ENCODE measurements at regions not wholly inside any gene's neighbourhood (a gene's known extent, or its start where the extent isn't known, plus 50 kb on each side); places are given as distances from the start of the nearest gene placed in this dataset.

DNA sequence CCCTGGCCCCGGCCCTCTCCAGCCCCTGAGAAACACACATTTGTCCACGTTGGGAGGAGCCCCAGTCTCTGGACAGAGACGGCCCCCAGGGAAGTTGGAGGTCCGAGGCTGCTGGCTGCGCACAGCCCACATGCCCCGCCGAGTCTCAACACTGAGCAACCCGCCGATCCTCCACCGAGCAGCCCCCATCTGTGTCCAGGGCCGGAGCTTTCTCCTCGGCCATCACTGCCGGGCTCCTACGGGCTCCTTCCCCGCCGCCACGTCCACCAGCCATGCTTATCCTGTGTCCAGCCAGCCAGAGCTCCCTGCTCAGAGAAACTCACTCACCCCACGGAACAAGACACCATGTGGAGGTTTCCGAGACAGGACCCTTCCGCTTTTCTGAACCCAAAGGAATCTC, 103.3 kb downstream of the ENGASE start:
- H3K27ac ChIP-seq (ENCODE audit: low read depth) = no peak overlapping the region
- H3K36me3 ChIP-seq (ENCODE audit: insufficient read depth) = no peaks in the 10 kb centered on the region
- 77% methylated on average over 20 of the region's 20 CpGs for WGBS
- no peak overlapping the region for H3K4me3 ChIP-seq (ENCODE audit: low read depth, low read length)
- no peak for DNase-seq (ENCODE audit: extremely low spot score)
- no peaks in the 10 kb centered on the region for H3K4me1 ChIP-seq (ENCODE audit: insufficient read depth)

DNA sequence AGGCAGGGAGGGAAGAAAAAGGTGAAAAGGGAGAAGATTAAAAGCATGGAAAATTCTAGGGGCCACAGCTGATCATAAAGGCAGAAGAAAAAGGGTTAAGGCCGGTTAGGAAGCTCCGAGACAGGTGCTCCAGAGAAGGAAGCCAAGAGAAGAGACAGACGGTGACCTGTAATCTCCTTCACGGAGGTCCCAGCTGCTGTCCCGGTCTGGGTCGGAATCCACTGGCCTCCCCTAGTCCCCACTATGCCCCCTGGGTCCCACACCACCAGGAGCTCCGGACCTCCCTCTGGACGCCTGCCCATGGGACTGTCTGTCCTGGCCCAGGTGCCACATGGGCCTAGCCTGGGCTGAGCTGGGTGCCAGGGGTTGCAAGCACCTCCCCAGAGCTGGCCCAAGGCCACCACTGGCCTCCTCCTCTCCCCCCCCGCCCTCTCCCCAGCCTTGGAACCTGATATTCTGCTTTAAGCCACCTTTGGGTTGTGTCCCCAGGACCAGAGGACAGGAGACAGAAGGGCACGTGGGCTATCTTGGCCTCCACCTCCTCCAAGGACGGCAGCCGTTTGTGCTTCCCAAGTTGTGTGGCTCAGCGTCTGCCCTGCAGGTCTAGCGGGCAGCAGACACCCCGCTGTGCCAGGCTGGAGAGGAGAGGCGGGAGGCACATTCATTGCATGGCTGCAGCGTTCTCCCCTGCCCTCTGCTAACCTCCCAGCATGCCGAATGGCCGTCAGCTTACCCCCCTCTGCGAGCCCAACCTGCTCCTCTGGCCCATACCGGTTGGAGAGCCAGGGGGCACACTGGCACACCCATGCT, 102.4 kb downstream of the ENGASE start:
- Histone ChIP-seq H3K4me3 (ENCODE audit: low read depth, low read length) (no peak overlapping the region), H3K4me1 (ENCODE audit: insufficient read depth) (no peaks in the 10 kb centered on the region), H3K36me3 (ENCODE audit: insufficient read depth) (no peaks in the 10 kb centered on the region), H3K27ac (ENCODE audit: low read depth) (no peak overlapping the region)
- 62% methylated on average over 21 of the region's 21 CpGs for WGBS
- DNase-seq (ENCODE audit: extremely low spot score) = no peak

DNA sequence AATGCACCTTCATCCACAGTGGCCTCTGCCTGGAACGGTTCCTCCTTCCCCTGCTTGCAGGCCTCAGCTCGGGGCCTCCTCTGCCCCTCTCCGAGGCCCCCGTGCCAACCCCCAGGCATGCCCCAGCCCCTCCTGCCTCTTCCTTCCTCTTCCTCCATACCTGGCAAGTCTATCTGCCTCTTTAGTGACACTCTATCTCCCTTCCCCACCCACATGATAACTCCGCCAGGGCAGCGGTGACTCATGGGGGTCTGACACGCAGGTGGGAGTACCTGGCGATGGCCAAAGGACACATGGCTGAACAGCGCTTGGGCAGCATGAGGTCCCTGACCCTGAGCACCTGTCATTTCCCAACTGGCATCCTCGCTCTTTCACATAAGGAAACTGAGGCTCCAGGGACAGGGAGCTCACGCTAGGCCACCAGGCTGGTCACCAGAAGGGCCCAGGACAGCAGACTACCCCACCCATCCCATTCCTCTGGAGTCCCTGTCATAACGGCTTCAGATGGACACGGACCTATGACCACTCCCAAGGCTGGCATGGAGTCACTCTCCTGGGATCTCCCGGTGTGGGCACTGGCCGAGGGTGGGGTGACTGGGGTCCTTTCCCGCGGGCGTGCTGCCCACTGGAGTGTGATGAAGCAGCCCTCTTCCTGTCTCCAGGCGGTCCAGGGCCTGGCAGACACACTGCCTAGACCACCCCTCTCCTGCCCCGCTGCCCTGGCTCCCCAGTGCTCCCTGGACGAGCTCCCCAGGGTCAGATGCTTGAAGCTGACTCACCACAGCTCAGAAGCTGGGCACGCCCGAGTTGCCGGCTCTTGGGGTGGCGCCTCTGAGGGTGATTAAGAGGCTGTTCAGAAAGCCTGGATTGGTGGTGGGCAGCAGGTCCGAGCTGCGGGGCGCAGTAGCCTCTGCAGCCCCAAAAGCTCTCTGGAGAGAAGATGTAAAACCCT, 100.6 kb downstream of the ENGASE start:
- Histone ChIP-seq H3K36me3 (ENCODE audit: insufficient read depth) (no peaks in the 10 kb centered on the region), H3K4me3 (ENCODE audit: low read depth, low read length) (no peak overlapping the region), H3K27ac (ENCODE audit: low read depth) (no peak overlapping the region), H3K4me1 (ENCODE audit: insufficient read depth) (no peaks in the 10 kb centered on the region)
- 79% methylated on average over 28 of the region's 28 CpGs for WGBS
- no peak for DNase-seq (ENCODE audit: extremely low spot score)

DNA sequence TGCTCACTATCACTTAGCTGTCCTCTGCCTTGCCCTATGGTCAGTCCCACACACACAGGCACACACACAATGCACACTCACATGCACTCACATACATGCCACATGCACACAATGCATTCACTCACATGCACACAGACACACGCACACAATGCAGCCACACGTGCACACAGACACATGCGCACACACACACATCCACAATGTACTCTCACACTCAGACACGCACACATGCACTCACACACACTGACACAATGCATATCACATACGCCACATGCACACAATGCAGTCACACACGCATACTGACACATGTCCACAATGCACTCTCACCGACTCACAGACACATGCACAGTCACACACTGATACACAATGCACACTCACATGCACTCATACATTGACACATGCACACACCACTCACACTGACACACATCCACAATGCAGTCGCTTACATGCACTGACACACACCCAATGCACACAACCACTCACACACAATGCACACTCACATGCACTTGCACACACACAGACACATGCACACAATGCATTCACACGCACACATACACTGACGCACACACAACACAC, 99.7 kb downstream of the ENGASE start:
- no peak overlapping the region for H3K27ac ChIP-seq (ENCODE audit: low read depth)
- WGBS = 86% methylated on average over 10 of the region's 10 CpGs

DNA sequence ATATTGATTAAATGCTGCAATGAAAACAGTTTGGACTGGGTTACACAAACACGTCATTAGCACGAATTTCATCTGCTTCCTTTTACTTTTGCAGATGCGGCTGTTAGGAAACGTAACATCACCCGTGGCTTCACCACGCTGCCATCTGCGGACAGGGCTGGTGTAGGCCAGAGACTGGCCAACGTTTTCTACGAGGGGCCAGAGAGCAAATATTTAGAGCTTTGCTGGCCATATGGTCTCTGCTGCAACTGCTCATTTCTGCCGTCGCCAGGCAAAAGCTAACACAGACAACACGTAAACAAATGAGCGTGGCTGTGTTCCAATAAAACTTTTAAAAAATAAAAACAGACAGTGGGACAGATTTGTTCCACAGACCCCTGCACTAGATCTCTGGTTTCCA, 96.6 kb downstream of the ENGASE start:
- no peak overlapping the region for H3K4me3 ChIP-seq (ENCODE audit: low read depth, low read length)
- no peaks in the 10 kb centered on the region for H3K4me1 ChIP-seq (ENCODE audit: insufficient read depth)
- H3K27ac ChIP-seq (ENCODE audit: low read depth) = no peak overlapping the region
- WGBS = 36% methylated on average over 13 of the region's 13 CpGs
- no peak for DNase-seq (ENCODE audit: extremely low spot score)
- no peaks in the 10 kb centered on the region for H3K36me3 ChIP-seq (ENCODE audit: insufficient read depth)

More for the DNA sequence above, 99.7 kb downstream of the ENGASE start:
- no peak overlapping the region for H3K4me3 ChIP-seq (ENCODE audit: low read depth, low read length)
- DNase-seq (ENCODE audit: extremely low spot score) = no peak
- no peaks in the 10 kb centered on the region for H3K4me1 ChIP-seq (ENCODE audit: insufficient read depth)
- no peaks in the 10 kb centered on the region for H3K36me3 ChIP-seq (ENCODE audit: insufficient read depth)

DNA sequence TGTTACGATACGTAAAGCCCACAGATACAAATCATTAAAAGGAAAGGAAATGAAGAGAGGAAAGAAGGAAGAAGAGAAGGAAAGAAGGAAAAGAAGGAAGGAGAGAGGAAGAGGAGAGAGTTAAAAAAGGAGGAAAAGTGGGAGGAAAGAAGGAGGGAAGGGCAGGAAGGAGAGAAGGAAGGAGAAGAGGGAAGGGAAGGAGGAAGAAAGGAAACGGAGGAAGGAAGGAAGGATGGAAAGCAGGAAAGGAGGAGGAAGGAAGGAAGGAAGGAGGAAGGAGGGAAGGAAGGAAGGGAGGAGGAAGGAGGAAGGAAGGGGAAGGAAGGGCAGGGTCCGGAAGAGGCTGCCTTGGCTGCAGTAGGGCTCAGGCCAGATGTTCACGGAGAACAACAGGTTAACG, 95.2 kb downstream of the ENGASE start:
- 76% methylated on average over 6 of the region's 6 CpGs for WGBS
- H3K4me1 ChIP-seq (ENCODE audit: insufficient read depth) = no peaks in the 10 kb centered on the region
- no peak overlapping the region for H3K27ac ChIP-seq (ENCODE audit: low read depth)
- no peak overlapping the region for H3K4me3 ChIP-seq (ENCODE audit: low read depth, low read length)
- H3K36me3 ChIP-seq (ENCODE audit: insufficient read depth) = no peaks in the 10 kb centered on the region
- no peak for DNase-seq (ENCODE audit: extremely low spot score)

DNA sequence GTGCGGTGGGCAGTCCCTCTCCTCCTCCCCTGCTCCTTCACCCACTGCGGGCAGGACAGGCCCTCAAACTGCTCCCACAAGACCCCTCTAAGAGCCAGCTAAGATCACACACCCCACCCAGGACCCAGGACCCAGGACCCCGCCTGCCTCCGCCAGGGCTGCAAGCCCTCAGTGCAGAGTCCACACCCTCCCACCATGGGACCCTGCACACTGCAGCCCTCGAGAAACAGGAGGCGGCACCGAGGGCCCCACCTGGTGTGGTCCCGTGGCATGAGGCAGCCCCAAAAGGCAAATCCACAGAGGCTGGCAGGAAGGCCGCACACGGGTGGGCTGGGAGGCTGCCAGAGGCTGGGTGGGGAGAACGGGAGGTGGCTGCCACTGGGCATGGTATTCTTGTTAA, 94.7 kb downstream of the ENGASE start:
- no peak for DNase-seq (ENCODE audit: extremely low spot score)
- H3K36me3 ChIP-seq (ENCODE audit: insufficient read depth) = no peaks in the 10 kb centered on the region
- H3K4me3 ChIP-seq (ENCODE audit: low read depth, low read length) = no peak overlapping the region
- no peak overlapping the region for H3K27ac ChIP-seq (ENCODE audit: low read depth)
- no peaks in the 10 kb centered on the region for H3K4me1 ChIP-seq (ENCODE audit: insufficient read depth)
- 82% methylated on average over 11 of the region's 11 CpGs for WGBS

DNA sequence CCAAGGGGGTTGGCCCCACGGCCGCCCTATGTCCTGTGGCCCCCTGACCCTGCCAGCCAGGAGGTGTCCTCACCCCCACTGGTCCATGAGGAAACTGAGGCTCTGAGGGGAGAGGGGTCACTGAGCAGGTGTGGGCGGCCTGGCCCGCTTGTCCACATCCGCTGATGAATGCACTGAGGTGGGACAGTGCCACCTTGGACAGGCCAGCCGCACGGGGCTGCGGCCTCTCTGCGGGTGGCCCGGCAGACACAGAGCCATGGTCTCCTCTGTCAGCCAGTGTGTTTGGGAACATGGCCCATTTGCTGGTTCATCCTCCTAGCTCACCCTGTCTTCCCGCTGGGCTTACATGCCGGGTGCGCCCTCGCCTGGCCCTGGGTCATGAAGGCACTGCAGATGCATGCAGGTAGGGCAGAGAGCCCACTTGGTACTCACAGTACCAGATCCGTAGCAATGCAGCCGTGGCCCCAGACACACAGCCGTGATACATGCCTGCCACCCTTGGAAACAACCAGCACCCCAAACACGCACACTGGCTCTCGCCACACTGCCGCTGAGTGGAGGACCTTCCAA, 93.9 kb downstream of the ENGASE start:
- Histone ChIP-seq H3K36me3 (ENCODE audit: insufficient read depth) (no peaks in the 10 kb centered on the region), H3K4me3 (ENCODE audit: low read depth, low read length) (no peak overlapping the region), H3K27ac (ENCODE audit: low read depth) (no peak overlapping the region), H3K4me1 (ENCODE audit: insufficient read depth) (no peaks in the 10 kb centered on the region)
- DNase-seq (ENCODE audit: extremely low spot score) = no peak
- 86% methylated on average over 20 of the region's 20 CpGs for WGBS

DNA sequence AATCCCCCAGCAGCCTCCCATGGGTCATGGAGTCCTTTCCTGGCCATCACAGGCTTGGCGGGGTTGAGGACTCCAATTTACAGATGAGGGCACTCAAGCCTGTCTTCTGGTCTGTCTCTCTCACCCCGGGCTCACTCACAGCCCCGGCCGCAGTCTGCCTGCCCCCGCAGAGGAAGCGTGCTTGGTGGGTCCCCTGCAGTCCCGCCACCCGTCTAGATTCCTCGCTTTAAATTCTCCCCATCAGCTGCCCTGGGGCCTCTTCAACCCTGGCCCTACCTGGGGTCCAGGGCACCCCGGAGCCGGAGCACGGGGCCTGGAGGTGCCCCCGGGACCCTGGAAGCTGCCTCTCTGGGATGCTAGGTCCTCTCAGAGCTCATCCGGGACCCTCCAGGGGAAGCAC, 92.9 kb downstream of the ENGASE start:
- H3K27ac ChIP-seq (ENCODE audit: low read depth) = no peak overlapping the region
- WGBS = 83% methylated on average over 14 of the region's 14 CpGs
- no peaks in the 10 kb centered on the region for H3K36me3 ChIP-seq (ENCODE audit: insufficient read depth)
- no peak overlapping the region for H3K4me3 ChIP-seq (ENCODE audit: low read depth, low read length)
- no peaks in the 10 kb centered on the region for H3K4me1 ChIP-seq (ENCODE audit: insufficient read depth)
- DNase-seq (ENCODE audit: extremely low spot score) = no peak

DNA sequence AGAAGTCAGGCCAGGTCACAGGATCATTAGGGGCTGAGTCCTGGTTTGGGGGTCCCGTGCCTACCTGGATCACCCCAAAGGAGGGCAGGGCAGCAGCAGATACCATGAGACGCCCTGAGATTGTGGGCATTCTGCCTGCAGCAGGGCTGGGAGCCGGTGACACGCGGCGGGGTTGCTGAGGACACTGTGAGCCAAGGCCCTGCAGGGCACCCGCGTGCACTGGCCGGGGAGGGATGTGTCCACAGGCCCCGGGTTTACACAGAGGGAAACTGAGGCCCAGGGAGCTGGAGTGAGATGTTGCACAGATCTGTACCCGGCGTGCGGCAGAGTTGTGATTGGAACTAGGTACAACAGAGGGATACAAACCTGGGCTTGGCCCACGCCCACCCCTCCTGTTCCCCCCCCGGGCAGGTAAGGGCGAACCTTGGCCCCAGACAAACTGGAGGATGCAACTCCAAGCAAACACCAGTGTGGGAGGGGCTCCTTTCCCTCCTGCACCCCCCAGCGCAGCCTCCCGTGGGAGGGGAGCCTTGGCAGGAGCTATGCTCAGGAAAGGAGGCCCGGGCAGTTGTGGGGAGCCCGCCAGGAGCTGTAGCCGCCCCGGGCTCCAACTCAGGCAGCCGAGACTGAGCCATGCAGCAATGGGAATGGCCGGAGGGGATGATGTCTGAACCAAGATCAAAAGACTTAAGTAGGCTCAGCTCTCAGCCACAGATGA, 91.3 kb downstream of the ENGASE start:
- DNase-seq (ENCODE audit: extremely low spot score) = no peak
- Histone ChIP-seq H3K4me1 (ENCODE audit: insufficient read depth) (no peaks in the 10 kb centered on the region), H3K4me3 (ENCODE audit: low read depth, low read length) (no peak overlapping the region), H3K36me3 (ENCODE audit: insufficient read depth) (no peaks in the 10 kb centered on the region), H3K27ac (ENCODE audit: low read depth) (no peak overlapping the region)
- 74% methylated on average over 24 of the region's 24 CpGs for WGBS

DNA sequence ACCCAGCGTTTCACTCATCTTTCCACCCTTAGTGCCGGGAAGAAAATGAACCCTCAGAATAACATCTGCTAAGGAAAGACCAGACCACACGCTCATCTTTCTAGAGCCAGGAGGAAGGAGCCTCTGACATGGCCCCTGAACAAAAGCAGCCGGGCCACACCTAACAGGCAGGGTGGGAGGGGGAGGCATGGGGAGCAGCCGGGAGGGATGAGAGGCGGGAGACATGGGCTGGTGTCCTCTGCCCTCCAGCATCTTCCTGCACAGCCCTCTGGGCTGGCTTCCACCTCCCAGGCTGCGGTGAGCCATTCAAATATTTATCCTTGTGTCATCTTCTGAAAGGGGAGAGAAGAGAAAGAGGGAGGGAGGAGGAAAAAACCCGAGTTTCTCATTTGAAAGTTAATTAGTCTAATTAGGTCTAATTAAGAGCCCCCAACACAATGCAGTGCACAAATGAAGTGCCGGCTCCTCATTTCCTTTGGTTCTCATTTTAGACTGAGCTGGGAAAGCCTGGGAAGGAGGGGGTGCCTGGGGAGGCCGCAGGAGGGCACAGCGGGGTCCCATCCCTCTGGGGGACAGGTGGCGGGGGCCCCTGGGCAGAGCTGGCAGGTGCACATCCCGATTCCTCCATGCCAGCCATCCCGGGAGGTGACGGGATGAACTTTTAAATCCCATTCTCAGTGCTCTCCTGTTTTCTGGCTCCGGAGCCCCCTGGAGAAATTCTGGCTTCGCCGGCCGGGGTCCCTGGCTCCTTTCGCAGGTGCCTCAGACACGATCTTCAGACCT, 90.5 kb downstream of the ENGASE start:
- Histone ChIP-seq H3K36me3 (ENCODE audit: insufficient read depth) (no peaks in the 10 kb centered on the region), H3K4me3 (ENCODE audit: low read depth, low read length) (no peak overlapping the region), H3K4me1 (ENCODE audit: insufficient read depth) (no peaks in the 10 kb centered on the region), H3K27ac (ENCODE audit: low read depth) (no peak overlapping the region)
- no peak for DNase-seq (ENCODE audit: extremely low spot score)
- 56% methylated on average over 21 of the region's 21 CpGs for whole genome bisulfite sequencing

DNA sequence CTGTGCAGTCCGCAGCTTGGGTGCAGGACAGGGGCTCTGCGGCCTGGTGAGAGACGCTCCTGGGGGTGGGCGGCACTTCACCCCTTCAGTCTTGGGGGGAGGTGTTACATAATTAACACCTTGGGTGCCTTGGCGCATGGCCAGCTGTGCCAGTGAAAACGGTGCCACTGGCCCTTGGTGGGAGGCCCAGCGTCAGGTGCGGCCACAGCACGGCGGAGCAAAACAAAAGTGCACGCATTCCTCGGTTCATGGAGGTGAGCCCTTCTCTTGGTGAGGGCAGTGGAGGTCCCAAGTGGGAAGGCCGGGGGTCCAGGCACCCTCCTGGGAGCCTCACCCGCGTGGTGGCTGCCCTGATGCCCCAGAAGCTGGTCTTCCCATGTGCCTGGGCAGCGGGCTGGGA, 89.8 kb downstream of the ENGASE start:
- no peak overlapping the region for H3K4me3 ChIP-seq (ENCODE audit: low read depth, low read length)
- no peaks in the 10 kb centered on the region for H3K4me1 ChIP-seq (ENCODE audit: insufficient read depth)
- no peak for DNase-seq (ENCODE audit: extremely low spot score)
- 83% methylated on average over 16 of the region's 16 CpGs for WGBS
- no peak overlapping the region for H3K27ac ChIP-seq (ENCODE audit: low read depth)
- no peaks in the 10 kb centered on the region for H3K36me3 ChIP-seq (ENCODE audit: insufficient read depth)

Data from urinary bladder (tissue), 3 donors.